ENCODE measurements at regions not wholly inside any gene's neighbourhood (a gene's known extent, or its start where the extent isn't known, plus 50 kb on each side); places are given as distances from the start of the nearest gene placed in this dataset.

DNA sequence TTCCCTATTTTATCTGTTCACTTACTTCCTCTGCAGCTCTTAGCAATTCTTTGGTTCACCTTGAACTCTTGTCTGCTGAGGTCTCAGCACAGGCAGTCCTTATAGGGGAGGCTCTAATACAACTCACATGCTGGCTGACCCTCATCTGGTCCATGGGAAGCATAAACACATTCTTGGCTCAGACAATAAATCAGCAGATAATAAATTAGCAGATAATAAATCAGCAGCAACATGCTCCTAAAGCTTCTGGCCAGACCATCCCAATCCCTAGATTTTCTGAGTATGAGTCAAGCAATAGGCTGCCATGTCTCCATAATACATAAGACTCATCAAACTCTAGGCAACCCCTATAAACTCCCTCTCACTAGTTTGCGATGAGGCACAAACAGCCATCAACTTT lies 208.6 kb upstream of the STEAP4 start:
- TF ChIP-seq POLR2A (IDR thresholded peaks at IDR 0.05) (no peak), CTCF (IDR thresholded peaks at IDR 0.05) (no peak), POLR2AphosphoS5 (IDR thresholded peaks at IDR 0.05) (no peak), EP300 (IDR thresholded peaks at IDR 0.05) (no peak)
